ENCODE measurements at regions not wholly inside any gene's neighbourhood (a gene's known extent, or its start where the extent isn't known, plus 50 kb on each side); places are given as distances from the start of the nearest gene placed in this dataset.

- no peak overlapping the region for H3K4me3 Mint-ChIP-seq
- CTCF ChIA-PET, result no interaction called here
- no peaks in the 10 kb centered on the region for H3K36me3 Mint-ChIP-seq (ENCODE audit: low read depth)
- intact Hi-C loops (cut with micrococcal nuclease), result no loop called here
- no peaks in the 10 kb centered on the region for H3K27me3 Mint-ChIP-seq (ENCODE audit: low read depth)
- no peak for DNase-seq
- peaks cover 2% of the 10 kb centered on the region for H3K9me3 Mint-ChIP-seq
- no peaks in the 10 kb centered on the region for H3K4me1 Mint-ChIP-seq (ENCODE audit: low read depth)
- H3K27ac Mint-ChIP-seq, result no peak overlapping the region
Observed at GRCh38 chr4:167421201-167421600, 186.9 kb upstream of the SPOCK3 start.

- H3K4me1 Mint-ChIP-seq (ENCODE audit: low read depth), result no peaks in the 10 kb centered on the region
- intact Hi-C loops (cut with micrococcal nuclease), result no loop called here
- no peaks in the 10 kb centered on the region for H3K9me3 Mint-ChIP-seq
- H3K4me3 Mint-ChIP-seq, result no peak overlapping the region
- H3K27me3 Mint-ChIP-seq (ENCODE audit: low read depth), result no peaks in the 10 kb centered on the region
- CTCF ChIA-PET, result no interaction called here
- H3K27ac Mint-ChIP-seq, result no peak overlapping the region
- no peaks in the 10 kb centered on the region for H3K36me3 Mint-ChIP-seq (ENCODE audit: low read depth)
- DNase-seq, result no peak
Observed at GRCh38 chr4:167424341-167425256, 190.3 kb upstream of the SPOCK3 start.

DNA sequence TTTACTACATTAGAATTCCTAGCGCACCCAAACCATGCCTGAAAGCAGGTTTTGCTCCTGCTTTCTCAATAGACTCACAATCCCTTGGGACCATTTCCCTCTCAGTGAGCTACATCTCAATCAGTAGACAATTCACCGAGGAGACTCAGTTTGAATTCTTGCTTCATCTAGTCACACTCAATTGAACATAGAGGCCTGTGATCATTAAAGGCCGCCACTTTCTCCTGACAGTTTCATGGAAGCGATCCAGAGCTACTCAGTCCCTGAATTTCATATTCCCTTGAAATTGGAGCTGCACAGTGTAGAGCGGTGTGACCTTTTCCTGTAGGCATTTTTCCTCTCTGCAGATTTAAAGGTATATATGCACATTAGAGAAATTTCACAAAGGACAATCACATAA, 193.9 kb upstream of the SPOCK3 start:
- DNase-seq, result no peak
- intact Hi-C loops (cut with micrococcal nuclease), result no loop called here
- Mint-ChIP-seq H3K27me3 (ENCODE audit: low read depth) (no peaks in the 10 kb centered on the region), H3K4me1 (ENCODE audit: low read depth) (no peaks in the 10 kb centered on the region), H3K9me3 (peaks cover 2% of the 10 kb centered on the region), H3K27ac (no peak overlapping the region), H3K4me3 (no peak overlapping the region), H3K36me3 (ENCODE audit: low read depth) (no peaks in the 10 kb centered on the region)
- CTCF ChIA-PET, result no interaction called here

- DNase-seq, result no peak
- no peaks in the 10 kb centered on the region for H3K36me3 Mint-ChIP-seq (ENCODE audit: low read depth)
- no peaks in the 10 kb centered on the region for H3K4me1 Mint-ChIP-seq (ENCODE audit: low read depth)
- H3K4me3 Mint-ChIP-seq, result no peak overlapping the region
- intact Hi-C loops (cut with micrococcal nuclease), result no loop called here
- H3K27ac Mint-ChIP-seq, result no peak overlapping the region
- H3K9me3 Mint-ChIP-seq, result peaks cover 2% of the 10 kb centered on the region
- CTCF ChIA-PET, result no interaction called here
- no peaks in the 10 kb centered on the region for H3K27me3 Mint-ChIP-seq (ENCODE audit: low read depth)
Observed at GRCh38 chr4:167431371-167431770, 197.1 kb upstream of the SPOCK3 start.

DNA sequence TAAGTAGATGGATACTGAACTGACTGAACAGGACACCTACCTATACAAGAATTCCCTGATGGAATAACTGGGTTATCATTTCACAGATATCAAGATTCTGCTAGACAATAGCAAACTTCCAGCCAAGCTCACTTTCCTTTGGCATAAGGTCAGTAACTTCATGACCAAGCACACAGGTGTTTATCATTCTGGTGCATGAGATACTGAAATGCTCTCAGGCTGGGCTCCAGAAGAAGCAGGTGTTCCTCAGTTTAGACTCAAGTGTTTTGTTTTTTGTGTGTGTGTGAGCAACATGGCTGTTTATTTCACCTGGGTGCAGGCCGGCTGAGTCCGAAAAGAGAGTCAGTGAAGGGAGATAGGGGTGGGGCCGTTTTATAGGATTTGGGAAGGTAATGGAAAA, 201.5 kb upstream of the SPOCK3 start:
- H3K27me3 Mint-ChIP-seq (ENCODE audit: low read depth), result no peaks in the 10 kb centered on the region
- no peak for DNase-seq
- H3K9me3 Mint-ChIP-seq, result peaks cover 6% of the 10 kb centered on the region
- intact Hi-C loops (cut with micrococcal nuclease), result no loop called here
- CTCF ChIA-PET, result no interaction called here
- no peak overlapping the region for H3K4me3 Mint-ChIP-seq
- no peaks in the 10 kb centered on the region for H3K4me1 Mint-ChIP-seq (ENCODE audit: low read depth)
- no peaks in the 10 kb centered on the region for H3K36me3 Mint-ChIP-seq (ENCODE audit: low read depth)
- H3K27ac Mint-ChIP-seq, result no peak overlapping the region

DNA sequence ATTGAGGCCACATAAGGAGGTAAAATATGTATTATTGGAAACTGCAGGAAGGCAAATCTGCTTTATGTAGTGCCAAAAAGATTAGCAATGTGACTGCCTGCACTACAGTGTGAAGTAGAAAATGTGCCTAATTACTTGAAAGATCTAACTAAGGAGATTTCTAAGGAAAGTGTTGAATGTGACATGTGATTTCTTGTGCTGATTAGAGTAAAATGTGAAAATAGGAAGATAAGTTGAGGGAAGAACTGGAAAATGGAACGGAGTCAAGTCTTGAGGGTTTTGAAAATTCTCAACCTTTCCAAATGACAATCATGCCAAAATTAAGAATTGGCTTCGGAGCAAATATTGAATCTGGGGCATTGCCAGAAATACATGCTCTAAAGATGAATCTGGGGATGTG, 209.5 kb upstream of the SPOCK3 start:
- intact Hi-C loops (cut with micrococcal nuclease), result no loop called here
- Mint-ChIP-seq H3K9me3 (peaks cover 2% of the 10 kb centered on the region), H3K4me1 (ENCODE audit: low read depth) (no peaks in the 10 kb centered on the region)

DNA sequence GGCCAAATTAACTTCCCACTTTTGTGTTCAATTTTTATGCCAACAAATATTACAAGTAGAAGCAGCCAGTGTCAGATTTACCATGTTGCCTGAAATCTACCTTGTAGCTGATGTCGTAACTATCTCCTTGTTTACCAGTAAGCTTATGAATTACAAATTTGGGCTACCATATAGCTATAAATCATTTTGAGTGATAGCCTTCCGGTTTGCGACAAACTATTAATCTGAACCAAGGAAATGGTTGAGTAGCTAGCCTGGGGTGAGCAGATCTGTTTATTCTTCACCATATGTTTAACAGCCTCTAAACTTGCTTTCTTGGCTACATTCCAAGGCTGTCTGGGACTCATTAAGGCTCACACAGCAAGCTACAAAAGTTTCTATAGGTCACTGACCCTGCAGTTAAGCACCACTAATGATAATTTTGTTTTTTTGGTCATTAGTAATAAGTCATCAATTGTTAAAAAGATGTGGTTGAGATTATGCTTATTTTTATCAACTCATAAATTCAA, 218.7 kb upstream of the SPOCK3 start:
- Mint-ChIP-seq H3K4me1 (ENCODE audit: low read depth) (no peaks in the 10 kb centered on the region), H3K4me3 (no peak overlapping the region), H3K36me3 (ENCODE audit: low read depth) (no peaks in the 10 kb centered on the region), H3K27ac (no peak overlapping the region), H3K27me3 (ENCODE audit: low read depth) (no peaks in the 10 kb centered on the region), H3K9me3 (peaks cover 3% of the 10 kb centered on the region)
- CTCF ChIA-PET, result no interaction called here
- DNase-seq, result no peak
- intact Hi-C loops (cut with micrococcal nuclease), result no loop called here

More for the DNA sequence above, 209.5 kb upstream of the SPOCK3 start:
- no peaks in the 10 kb centered on the region for H3K27me3 Mint-ChIP-seq (ENCODE audit: low read depth)
- no peak overlapping the region for H3K4me3 Mint-ChIP-seq
- CTCF ChIA-PET, result no interaction called here
- H3K36me3 Mint-ChIP-seq (ENCODE audit: low read depth), result no peaks in the 10 kb centered on the region
- H3K27ac Mint-ChIP-seq, result no peak overlapping the region
- DNase-seq, result no peak

DNA sequence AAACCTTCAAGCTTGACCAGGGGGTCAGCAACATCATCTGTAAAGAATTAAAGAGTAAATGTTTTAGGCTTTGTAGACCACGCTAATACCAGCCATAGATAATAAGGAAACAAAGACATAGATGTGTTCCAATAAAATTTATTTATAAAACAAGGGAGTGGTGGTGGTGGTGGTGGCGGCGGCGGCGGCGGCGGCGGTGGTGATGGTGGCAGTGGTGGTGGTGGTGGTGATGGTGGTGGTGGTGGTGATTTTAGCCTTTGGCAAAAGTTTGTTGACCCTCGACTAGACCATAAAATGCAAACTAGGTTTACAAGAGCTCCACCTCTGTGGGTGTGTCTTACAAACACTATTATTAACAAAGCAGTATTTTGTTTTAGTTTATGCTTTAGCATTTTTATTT, 222.3 kb upstream of the SPOCK3 start:
- CTCF ChIA-PET, result no interaction called here
- no peak overlapping the region for H3K4me3 Mint-ChIP-seq

DNA sequence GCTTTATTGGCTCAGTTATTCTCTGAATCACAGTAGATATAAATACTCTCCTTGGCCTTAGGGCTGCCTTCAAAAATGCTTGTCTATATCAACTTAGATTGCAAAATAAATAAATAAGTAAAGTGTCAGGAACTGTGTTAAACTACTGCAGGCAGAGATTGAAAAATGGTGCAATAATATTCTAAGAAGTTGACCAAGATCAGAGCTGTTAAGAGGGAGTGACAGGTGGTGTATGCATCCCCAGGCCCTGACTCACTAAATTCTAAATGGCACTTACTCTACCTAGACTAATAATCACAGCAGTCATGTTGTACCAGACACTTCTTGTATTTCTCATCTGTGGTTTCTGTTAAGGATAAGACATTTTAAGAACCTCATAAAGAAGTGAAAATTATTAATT, 235.1 kb upstream of the SPOCK3 start:
- intact Hi-C loops (cut with micrococcal nuclease), result no loop called here
- Mint-ChIP-seq H3K9me3 (peaks cover 1% of the 10 kb centered on the region), H3K4me1 (ENCODE audit: low read depth) (no peaks in the 10 kb centered on the region), H3K4me3 (no peak overlapping the region), H3K27ac (no peak overlapping the region), H3K27me3 (ENCODE audit: low read depth) (no peaks in the 10 kb centered on the region), H3K36me3 (ENCODE audit: low read depth) (no peaks in the 10 kb centered on the region)
- CTCF ChIA-PET, result no interaction called here
- no peak for DNase-seq

More for the DNA sequence above, 222.3 kb upstream of the SPOCK3 start:
- no peak for DNase-seq
- no peaks in the 10 kb centered on the region for H3K4me1 Mint-ChIP-seq (ENCODE audit: low read depth)
- H3K27ac Mint-ChIP-seq, result no peak overlapping the region
- intact Hi-C loops (cut with micrococcal nuclease), result no loop called here
- H3K9me3 Mint-ChIP-seq, result peaks cover 3% of the 10 kb centered on the region
- H3K27me3 Mint-ChIP-seq (ENCODE audit: low read depth), result no peaks in the 10 kb centered on the region
- no peaks in the 10 kb centered on the region for H3K36me3 Mint-ChIP-seq (ENCODE audit: low read depth)

DNA sequence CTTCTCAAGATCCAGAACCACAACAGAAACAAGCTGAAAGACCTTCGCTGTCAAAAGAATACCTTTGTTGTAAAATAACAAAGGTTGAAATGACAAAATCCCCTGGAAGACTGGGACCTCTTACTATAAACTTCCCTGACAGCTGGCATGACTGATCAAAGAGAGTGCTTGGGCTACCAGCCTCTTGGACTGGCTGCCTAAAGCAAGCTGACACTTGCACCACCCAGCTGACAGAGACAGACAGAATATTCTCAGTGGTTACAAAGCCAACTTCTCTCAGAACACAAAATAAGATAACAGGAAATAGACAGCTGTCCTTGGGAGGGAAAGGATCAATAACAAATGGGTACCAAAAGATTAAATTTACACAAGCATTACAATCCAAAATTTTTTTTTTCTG, 241.7 kb upstream of the SPOCK3 start:
- intact Hi-C loops (cut with micrococcal nuclease), result no loop called here
- CTCF ChIA-PET, result no interaction called here
- Mint-ChIP-seq H3K4me1 (ENCODE audit: low read depth) (no peaks in the 10 kb centered on the region), H3K27ac (no peak overlapping the region), H3K27me3 (ENCODE audit: low read depth) (no peaks in the 10 kb centered on the region), H3K9me3 (peaks cover 3% of the 10 kb centered on the region), H3K36me3 (ENCODE audit: low read depth) (no peaks in the 10 kb centered on the region), H3K4me3 (no peak overlapping the region)
- no peak for DNase-seq

- CTCF ChIA-PET, result interaction anchor here (0.6 kb wide), 1 partner anchor 51 kb away, joined by 3 read pairs; no protein-coding TSS in a partner anchor
- Mint-ChIP-seq H3K9me3 (peaks cover 6% of the 10 kb centered on the region), H3K4me1 (ENCODE audit: low read depth) (no peaks in the 10 kb centered on the region), H3K27ac (no peak overlapping the region), H3K36me3 (ENCODE audit: low read depth) (no peaks in the 10 kb centered on the region), H3K27me3 (ENCODE audit: low read depth) (no peaks in the 10 kb centered on the region), H3K4me3 (no peak overlapping the region)
- intact Hi-C loops (cut with micrococcal nuclease), result no loop called here
- DNase-seq, result no peak
Observed at GRCh38 chr4:167492007-167492406, 257.7 kb upstream of the SPOCK3 start.

GRCh38 chr4:167509551-167509950, 275.3 kb upstream of the SPOCK3 start:
- Mint-ChIP-seq H3K4me1 (ENCODE audit: low read depth) (no peaks in the 10 kb centered on the region), H3K9me3 (peaks cover 3% of the 10 kb centered on the region), H3K36me3 (ENCODE audit: low read depth) (no peaks in the 10 kb centered on the region), H3K27ac (no peak overlapping the region), H3K4me3 (no peak overlapping the region), H3K27me3 (ENCODE audit: low read depth) (no peaks in the 10 kb centered on the region)
- CTCF ChIA-PET, result no interaction called here
- DNase-seq, result no peak
- intact Hi-C loops (cut with micrococcal nuclease), result no loop called here

DNA sequence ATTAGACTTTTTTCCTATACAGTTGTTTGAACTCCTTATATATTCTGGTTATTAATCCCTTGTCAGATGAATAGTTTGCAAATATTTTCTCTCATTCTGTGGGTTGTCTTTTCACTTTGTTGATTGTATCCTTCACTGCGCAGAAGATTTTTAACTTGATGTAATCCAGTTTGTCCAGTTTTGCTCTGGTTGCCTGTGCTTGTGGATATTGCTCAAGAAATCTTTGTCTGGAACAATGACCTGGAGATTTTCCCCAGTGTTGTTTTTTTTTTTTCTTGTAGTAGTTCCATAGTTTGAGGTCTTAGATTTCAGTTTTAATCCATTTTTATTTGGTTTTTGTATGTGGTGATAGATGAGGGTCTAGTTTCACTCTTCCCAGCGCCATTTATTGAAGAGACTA, 289.8 kb upstream of the SPOCK3 start:
- DNase-seq, result no peak
- Mint-ChIP-seq H3K4me1 (ENCODE audit: low read depth) (no peaks in the 10 kb centered on the region), H3K27me3 (ENCODE audit: low read depth) (no peaks in the 10 kb centered on the region), H3K36me3 (ENCODE audit: low read depth) (no peaks in the 10 kb centered on the region), H3K27ac (no peak overlapping the region), H3K4me3 (no peak overlapping the region), H3K9me3 (peaks cover 7% of the 10 kb centered on the region)
- intact Hi-C loops (cut with micrococcal nuclease), result no loop called here
- CTCF ChIA-PET, result no interaction called here
